ENCODE measurements at regions not wholly inside any gene's neighbourhood (a gene's known extent, or its start where the extent isn't known, plus 50 kb on each side); places are given as distances from the start of the nearest gene placed in this dataset.

GRCh38 chr1:89444791-89445190 is 79.8 kb upstream of the LRRC8B start:
- H3K36me3 Mint-ChIP-seq (ENCODE audit: low read depth) = no peaks in the 10 kb centered on the region
- H4K20me1 ChIP-seq (replicated peaks; ENCODE audit: insufficient read depth) = no peaks in the 10 kb centered on the region
- no peak overlapping the region for H3K4me3 Mint-ChIP-seq
- H3K4me1 ChIP-seq (ENCODE audit: insufficient read depth) = no peaks in the 10 kb centered on the region
- no peak for ATAC-seq
- H3K27ac ChIP-seq (ENCODE audit: low read depth) = no peak overlapping the region
- no peaks in the 10 kb centered on the region for H3K4me1 Mint-ChIP-seq
- no peak overlapping the region for H2AFZ ChIP-seq
- DNase-seq (ENCODE audit: low spot score) = no peak
- no peak overlapping the region for H3K27ac Mint-ChIP-seq
- no peaks in the 10 kb centered on the region for H3F3A ChIP-seq (replicated peaks; ENCODE audit: low read depth)
- 0 out of 2 replicates have a peak, but pooled peaks cover 6% of the 10 kb centered on the region for H3K9me2 ChIP-seq (ENCODE audit: insufficient read depth)
- H3K27me3 ChIP-seq (ENCODE audit: insufficient read depth) = no peaks in the 10 kb centered on the region
- no peak overlapping the region for H3K4me3 ChIP-seq
- no peak for TF ChIP-seq POLR2AphosphoS5 (IDR thresholded peaks at IDR 0.05; ENCODE audit: low read depth)
- TF ChIP-seq EZH2 (IDR thresholded peaks at IDR 0.05; ENCODE audit: low read depth, unreplicated experiment) = no peak
- TF ChIP-seq CREB1 (CRISPR knock-in tag; IDR thresholded peaks at IDR 0.05; ENCODE audit: low read depth) = no peak
- TF ChIP-seq REST (IDR thresholded peaks at IDR 0.05; ENCODE audit: unreplicated experiment) = no peak
- TF ChIP-seq NANOG (IDR thresholded peaks at IDR 0.05; ENCODE audit: borderline replicate concordance) = no peak
- TF ChIP-seq STAT1 (IDR thresholded peaks at IDR 0.05; ENCODE audit: unreplicated experiment) = no peak
- TF ChIP-seq ZNF331 (CRISPR knock-in tag; IDR thresholded peaks at IDR 0.05; ENCODE audit: low read depth) = no peak
- no peak for TF ChIP-seq ETS1 (IDR thresholded peaks at IDR 0.05)
- TF ChIP-seq ZNF462 (CRISPR knock-in tag; IDR thresholded peaks at IDR 0.05) = no peak
- TF ChIP-seq JUNB (IDR thresholded peaks at IDR 0.05; ENCODE audit: unreplicated experiment) = no peak
- no peak for TF ChIP-seq EZH2phosphoT487 (IDR thresholded peaks at IDR 0.05; ENCODE audit: unreplicated experiment)
- TF ChIP-seq CTCF (conservative IDR thresholded peaks at IDR 0.05; ENCODE audit: low read depth in 2 of 2) = no peak
- no peak for TF ChIP-seq ZNF114 (CRISPR knock-in tag; IDR thresholded peaks at IDR 0.05)
- no peaks in the 10 kb centered on the region for H3K79me2 ChIP-seq (replicated peaks; ENCODE audit: insufficient read depth)
- no peaks in the 10 kb centered on the region for H3K36me3 ChIP-seq (ENCODE audit: insufficient read depth)
- H3K27me3 Mint-ChIP-seq (ENCODE audit: insufficient read depth, low read depth, poor library complexity) = peaks cover 4% of the 10 kb centered on the region
- no peak overlapping the region for H3K4me2 ChIP-seq
- H3K9me3 Mint-ChIP-seq = peaks cover 6% of the 10 kb centered on the region; the same call in 2 of the 3 replicates

Data from GM23338 (cell line).